Astrocyte of the spinal cord (primary cell): ENCODE measurements at regions not wholly inside any gene's neighbourhood (a gene's known extent, or its start where the extent isn't known, plus 50 kb on each side); places are given as distances from the start of the nearest gene placed in this dataset.

ENCODE experiments used
- DNase-seq: peaks from one replicate; pipeline ENCODE4 v3.0.0; 2011; ENCODE audit warnings: low read depth, low spot score
- H3K4me3 ChIP-seq: 2 replicates; pipeline ENCODE4 v1.5.1; 2011; ENCODE audit warnings: low read depth, mild to moderate bottlenecking, low read length, moderate library complexity
- in situ Hi-C: cut with HindIII; loops from 2 replicates; pipeline ENCODE4 v1.10.0; 2017; ENCODE audit warnings: low sequenced_read_pairs
- TF ChIP-seq, protein P1 (sequence below): IDR thresholded peaks from 2 replicates; pipeline ENCODE4 v1.5.1; 2012; ENCODE audit warnings: low read depth, mild to moderate bottlenecking, low read length, inconsistent platforms

DNA sequence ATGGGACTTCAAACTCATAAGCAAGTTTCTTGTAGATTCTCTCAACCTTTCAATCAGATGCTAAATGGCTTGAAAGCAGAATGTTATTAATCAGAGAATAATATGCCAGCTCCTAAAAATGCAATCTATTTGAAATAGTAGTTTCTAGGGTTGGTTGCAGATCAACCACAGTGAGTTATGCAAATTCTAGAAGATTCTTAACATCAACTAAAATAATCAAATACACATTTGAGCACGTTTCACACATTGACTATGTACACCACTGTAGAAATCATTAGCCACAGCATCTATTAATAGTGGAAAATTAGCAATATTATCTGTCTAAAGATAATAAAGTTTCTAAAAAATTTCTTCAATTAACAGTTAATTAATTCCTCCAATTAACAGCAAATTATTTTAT, 141.9 kb upstream of the GJE1 start:
- no peak for DNase-seq
- TF ChIP-seq, protein P1, sequence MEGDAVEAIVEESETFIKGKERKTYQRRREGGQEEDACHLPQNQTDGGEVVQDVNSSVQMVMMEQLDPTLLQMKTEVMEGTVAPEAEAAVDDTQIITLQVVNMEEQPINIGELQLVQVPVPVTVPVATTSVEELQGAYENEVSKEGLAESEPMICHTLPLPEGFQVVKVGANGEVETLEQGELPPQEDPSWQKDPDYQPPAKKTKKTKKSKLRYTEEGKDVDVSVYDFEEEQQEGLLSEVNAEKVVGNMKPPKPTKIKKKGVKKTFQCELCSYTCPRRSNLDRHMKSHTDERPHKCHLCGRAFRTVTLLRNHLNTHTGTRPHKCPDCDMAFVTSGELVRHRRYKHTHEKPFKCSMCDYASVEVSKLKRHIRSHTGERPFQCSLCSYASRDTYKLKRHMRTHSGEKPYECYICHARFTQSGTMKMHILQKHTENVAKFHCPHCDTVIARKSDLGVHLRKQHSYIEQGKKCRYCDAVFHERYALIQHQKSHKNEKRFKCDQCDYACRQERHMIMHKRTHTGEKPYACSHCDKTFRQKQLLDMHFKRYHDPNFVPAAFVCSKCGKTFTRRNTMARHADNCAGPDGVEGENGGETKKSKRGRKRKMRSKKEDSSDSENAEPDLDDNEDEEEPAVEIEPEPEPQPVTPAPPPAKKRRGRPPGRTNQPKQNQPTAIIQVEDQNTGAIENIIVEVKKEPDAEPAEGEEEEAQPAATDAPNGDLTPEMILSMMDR, result no peak
- in situ Hi-C loops, result no loop called here
- no peak overlapping the region for H3K4me3 ChIP-seq

DNA sequence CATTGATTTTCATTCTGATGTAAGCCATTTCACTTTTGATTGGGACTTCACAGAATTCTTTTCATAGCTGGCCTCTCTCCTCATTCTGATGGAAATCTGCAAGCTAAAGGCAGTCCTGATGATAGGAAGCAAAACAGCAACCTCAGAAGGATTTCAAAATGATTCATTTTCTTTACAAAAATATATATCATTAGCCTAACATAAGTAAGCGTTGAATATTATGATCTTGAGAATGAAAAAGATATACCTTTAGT, 143.1 kb upstream of the GJE1 start:
- DNase-seq, result no peak
- H3K4me3 ChIP-seq, result no peak overlapping the region
- in situ Hi-C loops, result no loop called here
- TF ChIP-seq, protein P1, result no peak

DNA sequence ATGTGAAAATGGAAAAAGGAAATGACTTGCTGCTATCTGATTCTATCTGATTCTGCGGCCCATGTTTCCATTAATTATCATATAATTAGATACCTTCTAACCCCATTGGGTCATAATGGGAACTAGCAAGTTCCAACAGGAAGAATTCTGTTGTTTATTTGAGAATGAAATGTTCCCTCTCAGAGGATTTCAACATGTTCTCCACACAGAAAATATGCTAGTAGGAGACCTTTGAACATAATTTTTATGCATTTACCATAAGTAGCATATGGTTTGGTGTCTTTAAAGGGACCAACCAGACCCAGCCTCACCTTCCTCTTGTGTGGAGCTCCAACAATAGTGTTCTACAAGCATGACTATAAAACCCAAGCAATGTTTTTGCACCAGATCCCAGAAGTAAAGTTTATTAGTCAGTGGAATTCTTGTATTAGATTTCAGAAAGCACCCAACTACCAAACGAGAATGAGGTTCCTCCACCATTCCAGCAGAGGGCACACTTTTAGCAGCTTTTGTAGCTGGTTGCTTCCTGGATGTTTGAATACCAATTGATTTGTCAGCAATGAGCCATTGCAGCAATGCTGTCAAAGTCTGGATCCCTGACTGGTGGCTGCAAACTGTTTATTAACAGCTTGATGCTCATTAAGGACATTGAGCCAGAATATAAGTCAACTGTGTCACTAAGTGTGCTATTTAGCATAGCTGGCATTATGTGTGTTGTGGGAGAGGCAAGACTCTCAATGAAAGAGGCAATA, 143.6 kb upstream of the GJE1 start:
- H3K4me3 ChIP-seq, result no peak overlapping the region
- in situ Hi-C loops, result no loop called here
- TF ChIP-seq, protein P1, result peak; percentile 87
- DNase-seq, result peak; percentile 73

DNA sequence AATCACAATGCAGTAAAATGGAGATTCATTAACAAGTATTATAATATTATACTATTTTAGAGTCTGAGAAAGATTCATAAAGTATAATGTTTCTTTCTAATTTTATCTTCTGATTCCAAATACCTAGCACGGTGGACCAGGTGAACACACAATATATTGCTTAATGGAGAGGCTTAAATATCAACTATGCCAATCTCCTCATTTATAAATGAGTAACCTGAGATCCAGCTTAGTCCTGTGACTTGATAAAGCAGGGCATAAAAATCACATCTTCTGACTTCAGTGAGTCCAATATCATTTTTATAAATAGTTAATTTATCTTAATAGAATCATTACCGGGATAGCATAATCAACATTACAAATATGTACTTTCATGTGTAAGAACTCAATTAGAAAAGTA, 144.4 kb upstream of the GJE1 start:
- TF ChIP-seq, protein P1, result no peak
- no peak overlapping the region for H3K4me3 ChIP-seq
- DNase-seq, result no peak
- in situ Hi-C loops, result no loop called here

DNA sequence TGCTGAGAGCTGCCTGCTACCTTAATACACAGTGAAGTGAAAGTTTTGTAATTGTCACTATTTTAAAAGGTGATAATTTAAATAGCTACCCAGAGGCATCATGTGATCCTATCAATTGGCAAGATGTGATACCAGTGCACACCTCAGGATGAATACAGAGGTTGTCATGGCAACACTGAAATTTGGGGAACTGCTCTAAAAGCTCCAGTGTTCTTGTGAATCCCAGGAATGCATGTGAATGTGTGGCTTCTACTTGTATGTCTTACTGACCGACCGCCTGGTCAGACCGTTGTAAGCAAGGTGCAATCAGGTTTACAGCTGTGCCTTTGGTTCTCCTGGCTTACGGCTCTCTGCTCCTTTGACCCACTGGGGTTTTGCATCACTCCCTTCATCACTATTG, 146.3 kb upstream of the GJE1 start:
- no peak overlapping the region for H3K4me3 ChIP-seq
- no peak for DNase-seq
- TF ChIP-seq, protein P1, result no peak
- in situ Hi-C loops, result no loop called here

DNA sequence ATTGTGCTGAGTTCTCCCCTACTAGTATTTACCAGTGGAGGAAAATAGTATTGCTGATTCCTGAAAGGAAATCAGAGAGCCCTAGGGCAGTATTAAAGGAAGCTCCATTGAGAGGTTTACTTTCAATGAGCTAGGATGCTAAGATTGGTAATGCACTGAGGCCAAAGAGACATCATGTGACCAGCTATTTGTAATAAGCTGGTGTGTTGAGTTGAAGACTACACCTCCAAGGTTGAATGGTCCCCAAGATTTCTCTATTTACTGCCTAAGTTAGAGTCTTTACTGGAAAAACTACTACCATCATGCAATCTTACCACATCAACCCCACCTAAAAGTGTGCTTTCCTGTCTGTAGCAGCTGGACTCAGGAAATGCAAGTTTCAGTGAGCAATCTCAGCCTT, 151.5 kb upstream of the GJE1 start:
- TF ChIP-seq, protein P1, result no peak
- no peak for DNase-seq
- no peak overlapping the region for H3K4me3 ChIP-seq
- in situ Hi-C loops, result no loop called here

DNA sequence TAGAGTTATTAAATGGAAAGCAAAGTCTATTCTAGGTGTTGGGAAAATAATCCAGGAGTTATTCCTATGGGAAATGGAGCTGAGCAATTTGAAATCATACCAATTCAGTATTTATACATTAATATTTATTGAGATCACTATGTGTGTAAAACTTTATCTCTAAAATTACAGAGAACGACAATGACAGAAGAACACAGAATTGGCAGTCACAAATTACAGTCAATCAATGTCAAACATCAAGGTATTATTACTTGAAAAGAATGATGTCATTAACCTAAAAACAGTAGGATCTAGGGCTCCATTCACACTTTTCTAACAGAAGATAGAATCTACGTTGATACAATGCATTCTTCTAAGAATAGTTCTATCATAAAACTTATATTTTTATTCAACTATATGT, 154.9 kb upstream of the GJE1 start:
- DNase-seq, result no peak
- in situ Hi-C loops, result no loop called here
- TF ChIP-seq, protein P1, result no peak

More for the DNA sequence above, 154.9 kb upstream of the GJE1 start:
- no peak overlapping the region for H3K4me3 ChIP-seq
